K562 (cell line): ENCODE measurements at regions not wholly inside any gene's neighbourhood (a gene's known extent, or its start where the extent isn't known, plus 50 kb on each side); places are given as distances from the start of the nearest gene placed in this dataset.

Source experiments
- ATAC-seq: fragments of 200-7000 bp; cut with Tn5 transposase; 3 replicates; pipeline ENCODE4 v1.9.1; 2020; ENCODE audit warnings: moderate library complexity
- BruUV-seq: library from RNA; stranded (reverse); fragments of 400-500 nt; replicated peaks from 2 replicates; lab custom pipeline; 2021; lab: Mats Ljungman, UMichigan
- CTCF ChIA-PET: fragments of 300-600 bp; formaldehyde crosslinking; extraction: SDS; loops from one replicate; lab custom pipeline; 2021; ENCODE audit warnings: low intra/inter-chr PET ratio; lab: Yijun Ruan, JAX
- POLR2A ChIA-PET: fragments of 300-600, 350-650 bp; sonication (Branson Sonifier 250); formaldehyde crosslinking; extraction: SDS; loops from one replicate; lab custom pipeline; 2021; ENCODE audit warnings: antibody characterized with exemption, inconsistent platforms; lab: Yijun Ruan, JAX
- DNase-seq, 4 experiments: peaks; one replicate each; pipeline versions ENCODE4 v3.0.0 to v3.0.0-alpha.2; 2011 to 2018; ENCODE audit warnings: low spot score in 3 of 4, mixed read lengths in 3 of 4; ENCODE audit errors: extremely low read depth in 1 of 4
- FAIRE-seq: peaks from 2 replicates; lab custom pipeline; 2011; peaks lifted over from hg19 to GRCh38; lab: Jason Lieb, UNC
- H2AFZ ChIP-seq: 2 replicates; pipeline ENCODE4 v1.6.0; 2011; ENCODE audit warnings: low read depth, low read length, control low read depth, inconsistent platforms
- H3K27ac ChIP-seq: fragments of 200-600 bp; 3 replicates; pipeline ENCODE4 v1.8.0; 2011; ENCODE audit warnings: low read depth, mild to moderate bottlenecking, control low read depth, inconsistent platforms, low read length, moderate library complexity, mixed read lengths; ENCODE audit errors: extremely low read depth
- H3K27me3 ChIP-seq, 2 experiments: fragments of 300-600 bp in 1 of 2; 2 replicates in 1 of 2; 3 replicates in 1 of 2; pipeline versions ENCODE4 v1.6.0 to v1.8.0; 2011; ENCODE audit warnings: inconsistent platforms in 2 of 2, low read length in 2 of 2, mild to moderate bottlenecking in 1 of 2, mixed read lengths in 1 of 2, moderate library complexity in 1 of 2; ENCODE audit not compliant: control insufficient read depth in 2 of 2, insufficient read depth in 2 of 2
- H3K36me3 ChIP-seq: fragments of 300-600 bp; 3 replicates; pipeline ENCODE4 v1.8.0; 2011; ENCODE audit warnings: mild to moderate bottlenecking, low read length, inconsistent platforms; ENCODE audit not compliant: control insufficient read depth, insufficient read depth
- H3K4me1 ChIP-seq, 2 experiments: fragments of 200-600 bp in 1 of 2; replicated peaks in 1 of 2; 2 replicates in 1 of 2; 3 replicates in 1 of 2; pipeline versions ENCODE4 v1.5.1 to v1.8.0; 2011; ENCODE audit warnings: inconsistent platforms in 2 of 2, low read length in 2 of 2, mild to moderate bottlenecking in 1 of 2, mixed read lengths in 1 of 2, moderate library complexity in 1 of 2; ENCODE audit not compliant: control insufficient read depth in 2 of 2, insufficient read depth in 2 of 2
- H3K4me2 ChIP-seq: 2 replicates; pipeline ENCODE4 v1.6.1; 2011; ENCODE audit warnings: low read length, control low read depth, inconsistent platforms, mixed read lengths; ENCODE audit not compliant: insufficient read depth
- H3K4me3 ChIP-seq: fragments of 200-600 bp; sonication (generic), shearing (Covaris generic); 2 replicates; pipeline ENCODE4 v1.5.1; 2016; ENCODE audit warnings: control low read depth, inconsistent platforms
- H3K79me2 ChIP-seq: fragments of 200-600 bp; 3 replicates; pipeline ENCODE4 v1.8.0; 2011; ENCODE audit warnings: low read length, inconsistent platforms; ENCODE audit not compliant: control insufficient read depth, insufficient read depth
- H3K9ac ChIP-seq, 2 experiments: 2 replicates each; pipeline versions ENCODE4 v1.6.0 to v1.6.1; 2011; ENCODE audit warnings: low read depth in 2 of 2, low read length in 2 of 2, control low read depth in 1 of 2, inconsistent platforms in 1 of 2, mild to moderate bottlenecking in 1 of 2, mixed read lengths in 1 of 2; ENCODE audit not compliant: insufficient read depth in 1 of 2
- H3K9me1 ChIP-seq: one replicate; pipeline ENCODE4 v1.6.0; 2011; ENCODE audit warnings: inconsistent platforms, mild to moderate bottlenecking, low read length, moderate library complexity; ENCODE audit not compliant: control insufficient read depth, insufficient read depth
- H3K9me3 ChIP-seq: replicated peaks from 2 replicates; pipeline ENCODE4 v1.5.1; 2011; ENCODE audit warnings: low read depth, low read length, inconsistent platforms; ENCODE audit not compliant: control insufficient read depth, insufficient read depth
- H4K20me1 ChIP-seq: replicated peaks from 2 replicates; pipeline ENCODE4 v1.6.1; 2011; ENCODE audit warnings: low read length, inconsistent platforms, mixed read lengths; ENCODE audit not compliant: control insufficient read depth, insufficient read depth
- BACH1 ChIP-seq: fragments of 200-800 bp; sonication (Bioruptor generic); IDR thresholded peaks from 2 replicates; pipeline ENCODE4 v1.6.1; 2016; ENCODE audit warnings: missing genetic modification characterization, missing compliant biosample characterization
- GTF2A2 ChIP-seq: IDR thresholded peaks from 2 replicates; pipeline ENCODE4 v1.6.1; 2016; ENCODE audit warnings: mild to moderate bottlenecking, missing genetic modification characterization, missing compliant biosample characterization
- JUN ChIP-seq, 2 experiments: sonication (generic) in 1 of 2; formaldehyde crosslinking in 1 of 2; IDR thresholded peaks; 2 replicates each; pipeline versions ENCODE4 v1.6.1 to v1.8.0; 2012 to 2022; ENCODE audit warnings: borderline replicate concordance in 2 of 2, mild to moderate bottlenecking in 2 of 2, improper control_type of control experiment in 1 of 2, low read depth in 1 of 2, low read length in 1 of 2, missing genetic modification reagents in 1 of 2
- NR2C2 ChIP-seq, 2 experiments: fragments of 200-800 bp in 1 of 2; sonication (Bioruptor generic) in 1 of 2; sonication (generic) in 1 of 2; formaldehyde crosslinking in 1 of 2; IDR thresholded peaks; 2 replicates each; pipeline versions ENCODE4 v1.6.1 to v1.8.0; 2016 to 2022; ENCODE audit warnings: mild to moderate bottlenecking in 1 of 2, missing compliant biosample characterization in 1 of 2, missing genetic modification characterization in 1 of 2, missing genetic modification reagents in 1 of 2
- WGBS: fragments of 100-300 bp; shearing (Covaris generic); methylation state at CpG from one replicate; pipeline ENCODE4 v1.1.6; 2016; ENCODE audit warnings: low coverage, mixed read lengths; ENCODE audit not compliant: insufficient coverage; ENCODE audit errors: missing lambda C conversion rate; 5-methylcytosine and 5-hydroxymethylcytosine counted together
- in situ Hi-C: fragments of 300-500 bp; cut with MboI; formaldehyde crosslinking; loops from 4 replicates; pipeline ENCODE4 v1.15.0; 2018; ENCODE audit warnings: inconsistent platforms, mixed read lengths
- intact Hi-C: fragments of 100-400 bp; cut with micrococcal nuclease; formaldehyde crosslinking; loops from 2 replicates; pipeline ENCODE4 v1.14.2; 2022
- TF ChIP-seq, protein P1 (sequence below): fragments of 450-650 bp; IDR thresholded peaks from 2 replicates; pipeline ENCODE4 v1.6.1; 2016; ENCODE audit warnings: borderline replicate concordance

DNA sequence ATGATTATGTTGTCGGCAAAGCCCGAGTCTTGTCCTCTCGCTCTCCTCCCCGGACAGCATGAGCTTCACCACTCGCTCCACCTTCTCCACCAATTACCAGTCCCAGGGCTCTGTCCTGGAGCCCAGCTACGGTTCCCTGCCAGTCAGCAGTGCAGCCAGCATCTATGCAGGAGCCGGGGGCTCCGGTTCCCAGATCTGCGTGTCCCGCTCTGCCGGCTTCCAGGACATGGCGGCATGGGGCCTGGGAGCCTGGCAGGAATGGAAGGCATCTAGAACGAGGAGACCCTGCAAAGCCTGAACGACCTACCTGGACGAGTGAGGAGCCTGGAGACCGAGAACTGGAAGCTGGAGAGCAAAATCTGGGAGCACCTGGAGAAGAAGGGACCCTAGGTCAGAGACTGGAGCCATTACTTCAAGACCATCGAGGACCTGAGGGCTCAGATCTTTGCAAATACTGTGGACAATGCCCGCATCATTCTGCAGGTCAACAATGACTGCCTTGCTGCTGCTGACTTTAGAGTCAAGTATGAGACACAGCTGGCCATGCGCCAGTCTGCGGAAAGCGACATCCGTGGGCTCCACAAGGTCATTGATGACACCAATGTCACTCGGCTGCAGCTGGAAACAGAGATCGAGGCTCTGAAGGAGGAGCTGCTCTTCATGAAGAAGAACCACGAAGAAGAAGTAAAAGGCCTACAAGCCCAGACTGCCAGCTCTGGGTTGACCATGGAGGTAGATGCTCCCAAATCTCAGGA lies 101.3 kb upstream of the MAN2A1 start (continued):
- no peak for TF ChIP-seq NR2C2 (CRISPR knock-in tag; IDR thresholded peaks at IDR 0.05)
- TF ChIP-seq NR2C2 (tag; IDR thresholded peaks at IDR 0.05) = no peak
- no peak for TF ChIP-seq JUN (IDR thresholded peaks at IDR 0.05; ENCODE audit: borderline replicate concordance, low read depth, low read length)
- TF ChIP-seq JUN (CRISPR knock-in tag; IDR thresholded peaks at IDR 0.05; ENCODE audit: borderline replicate concordance) = no peak
- TF ChIP-seq GTF2A2 (tag) = no peak
- TF ChIP-seq, protein P1, sequence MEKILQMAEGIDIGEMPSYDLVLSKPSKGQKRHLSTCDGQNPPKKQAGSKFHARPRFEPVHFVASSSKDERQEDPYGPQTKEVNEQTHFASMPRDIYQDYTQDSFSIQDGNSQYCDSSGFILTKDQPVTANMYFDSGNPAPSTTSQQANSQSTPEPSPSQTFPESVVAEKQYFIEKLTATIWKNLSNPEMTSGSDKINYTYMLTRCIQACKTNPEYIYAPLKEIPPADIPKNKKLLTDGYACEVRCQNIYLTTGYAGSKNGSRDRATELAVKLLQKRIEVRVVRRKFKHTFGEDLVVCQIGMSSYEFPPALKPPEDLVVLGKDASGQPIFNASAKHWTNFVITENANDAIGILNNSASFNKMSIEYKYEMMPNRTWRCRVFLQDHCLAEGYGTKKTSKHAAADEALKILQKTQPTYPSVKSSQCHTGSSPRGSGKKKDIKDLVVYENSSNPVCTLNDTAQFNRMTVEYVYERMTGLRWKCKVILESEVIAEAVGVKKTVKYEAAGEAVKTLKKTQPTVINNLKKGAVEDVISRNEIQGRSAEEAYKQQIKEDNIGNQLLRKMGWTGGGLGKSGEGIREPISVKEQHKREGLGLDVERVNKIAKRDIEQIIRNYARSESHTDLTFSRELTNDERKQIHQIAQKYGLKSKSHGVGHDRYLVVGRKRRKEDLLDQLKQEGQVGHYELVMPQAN = no peak

DNA sequence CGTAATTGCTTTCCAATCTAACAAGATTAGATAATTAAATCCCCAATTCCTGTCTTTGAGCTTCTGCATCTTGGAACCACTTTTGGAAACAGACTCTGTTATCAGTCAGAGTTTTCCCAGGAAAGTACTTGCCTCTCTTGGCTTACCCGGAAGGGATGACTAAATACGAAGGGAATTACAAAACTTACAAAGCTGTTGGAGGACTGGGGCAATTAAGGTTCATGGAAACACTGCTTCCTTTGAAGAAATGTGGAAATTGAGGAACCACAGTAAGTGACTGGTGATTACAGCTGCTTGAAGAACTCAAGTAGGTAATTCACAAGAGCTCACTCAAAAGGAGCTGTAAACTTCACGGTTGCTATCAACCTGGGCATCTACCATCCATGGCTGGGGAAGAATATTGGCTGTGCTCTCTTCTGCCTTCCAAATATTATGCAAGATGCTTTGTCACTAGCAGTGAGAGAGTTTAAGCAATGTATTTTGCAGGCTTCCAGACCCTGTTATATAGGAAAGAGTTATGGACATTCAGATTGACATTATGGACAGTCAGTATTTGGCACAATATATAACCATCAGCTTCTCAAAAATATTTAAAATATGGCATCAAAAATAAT lies 104.6 kb upstream of the MAN2A1 start:
- Histone ChIP-seq H3K27ac (no peak overlapping the region), H3K9me1 (no peaks in the 10 kb centered on the region), H3K4me2 (no peak overlapping the region), H4K20me1 (no peaks in the 10 kb centered on the region), H3K4me3 (no peak overlapping the region), H3K79me2 (no peaks in the 10 kb centered on the region), H3K4me1 (peaks cover 0 to 3% of the 10 kb centered on the region in 2 experiments; a peak in 1 of 5 replicates)
- 3% methylated on average over 4 of the region's 4 CpGs for WGBS
- CTCF ChIA-PET = no interaction called here
- ATAC-seq = no peak
- TF ChIP-seq BACH1 (tag) = no peak
- TF ChIP-seq, all 486 proteins: peak for 0
- Histone ChIP-seq H3K27me3 (peaks cover 2 to 13% of the 10 kb centered on the region in 2 experiments), H3K36me3 (no peaks in the 10 kb centered on the region), H3K9me3 (no peaks in the 10 kb centered on the region), H3K9ac (no peak overlapping the region), H2AFZ (no peak overlapping the region)
- POLR2A ChIA-PET = no interaction called here
- intact Hi-C loops = no loop called here
- DNase-seq (no peak), FAIRE-seq (no peak)
- BruUV-seq = no TSS peak
- in situ Hi-C loops = no loop called here
